ENCODE measurements at regions not wholly inside any gene's neighbourhood (a gene's known extent, or its start where the extent isn't known, plus 50 kb on each side); places are given as distances from the start of the nearest gene placed in this dataset.

DNA sequence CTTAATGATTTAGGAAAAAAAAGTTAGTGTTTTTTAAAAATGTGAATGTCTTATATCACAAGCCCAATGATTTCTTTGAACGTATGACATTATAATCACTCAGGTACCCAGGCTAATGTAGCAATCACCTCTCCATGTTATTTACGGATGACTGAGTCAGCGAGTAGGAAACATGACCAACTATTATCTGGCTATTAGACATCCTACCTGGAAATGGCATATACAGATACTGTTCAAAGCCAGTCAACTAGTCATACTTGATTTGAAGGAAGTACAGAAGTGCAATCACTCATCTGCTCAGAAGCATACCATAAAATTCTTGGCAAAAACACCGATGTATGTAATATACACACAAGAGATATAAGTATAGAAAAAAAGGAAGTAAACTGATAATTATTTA lies 732.5 kb downstream of the ARAP2 start:
- no peak for DNase-seq

DNA sequence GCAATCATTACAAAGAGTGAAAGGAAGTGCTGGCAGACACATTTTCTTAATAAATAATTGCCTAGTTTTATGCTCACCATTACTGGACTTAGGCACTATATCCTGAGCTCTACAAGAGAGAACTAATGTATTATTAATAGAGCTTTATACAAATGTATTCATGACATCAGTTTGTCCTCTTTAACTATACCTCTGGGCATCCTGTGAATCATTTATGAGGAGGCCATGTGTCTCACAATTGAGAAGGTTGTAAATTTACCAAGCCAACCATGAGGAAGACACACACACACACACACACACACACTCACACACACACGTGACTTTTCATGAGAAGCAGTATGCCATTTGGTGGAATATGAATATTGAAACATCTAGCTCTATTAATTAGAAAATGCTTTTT lies 728.2 kb downstream of the ARAP2 start:
- DNase-seq = no peak

DNA sequence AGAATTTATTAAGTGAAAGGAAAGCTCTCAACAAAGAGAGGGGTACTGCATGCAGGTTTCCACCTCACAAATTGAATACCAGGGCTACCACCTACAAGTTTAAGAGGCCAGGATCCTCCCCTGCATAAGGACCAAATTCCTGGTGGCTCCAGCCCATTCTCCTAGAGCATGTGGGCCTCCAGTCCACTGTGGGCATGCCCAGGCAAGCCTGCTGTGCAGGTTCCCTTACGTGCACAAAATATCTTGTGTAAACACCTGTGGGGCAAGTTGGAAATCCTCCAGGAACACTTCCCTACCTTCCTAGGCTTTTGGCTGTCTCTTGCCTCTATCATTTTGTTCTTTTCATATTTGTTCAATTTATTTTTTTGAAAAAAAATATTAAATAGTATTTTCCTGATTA lies 724.3 kb downstream of the ARAP2 start:
- DNase-seq = no peak

DNA sequence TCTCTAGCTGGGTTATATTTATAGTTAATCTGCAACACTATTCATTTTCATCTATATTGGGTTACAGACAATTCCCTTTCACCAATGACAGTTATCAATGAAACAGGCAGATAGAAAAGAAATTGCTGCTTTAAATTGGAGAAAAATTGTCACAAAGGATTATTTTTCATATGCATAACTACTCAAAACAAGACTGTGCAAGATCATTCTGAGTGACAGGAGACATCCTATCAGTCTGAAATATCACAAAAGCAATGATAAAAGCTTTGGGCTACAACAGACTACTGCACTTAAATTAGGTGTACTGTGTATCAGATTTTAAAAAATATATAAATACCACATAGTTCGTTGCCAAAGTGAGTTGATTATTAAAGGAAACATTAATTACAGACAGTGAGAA lies 722.6 kb downstream of the ARAP2 start:
- no peak for DNase-seq

DNA sequence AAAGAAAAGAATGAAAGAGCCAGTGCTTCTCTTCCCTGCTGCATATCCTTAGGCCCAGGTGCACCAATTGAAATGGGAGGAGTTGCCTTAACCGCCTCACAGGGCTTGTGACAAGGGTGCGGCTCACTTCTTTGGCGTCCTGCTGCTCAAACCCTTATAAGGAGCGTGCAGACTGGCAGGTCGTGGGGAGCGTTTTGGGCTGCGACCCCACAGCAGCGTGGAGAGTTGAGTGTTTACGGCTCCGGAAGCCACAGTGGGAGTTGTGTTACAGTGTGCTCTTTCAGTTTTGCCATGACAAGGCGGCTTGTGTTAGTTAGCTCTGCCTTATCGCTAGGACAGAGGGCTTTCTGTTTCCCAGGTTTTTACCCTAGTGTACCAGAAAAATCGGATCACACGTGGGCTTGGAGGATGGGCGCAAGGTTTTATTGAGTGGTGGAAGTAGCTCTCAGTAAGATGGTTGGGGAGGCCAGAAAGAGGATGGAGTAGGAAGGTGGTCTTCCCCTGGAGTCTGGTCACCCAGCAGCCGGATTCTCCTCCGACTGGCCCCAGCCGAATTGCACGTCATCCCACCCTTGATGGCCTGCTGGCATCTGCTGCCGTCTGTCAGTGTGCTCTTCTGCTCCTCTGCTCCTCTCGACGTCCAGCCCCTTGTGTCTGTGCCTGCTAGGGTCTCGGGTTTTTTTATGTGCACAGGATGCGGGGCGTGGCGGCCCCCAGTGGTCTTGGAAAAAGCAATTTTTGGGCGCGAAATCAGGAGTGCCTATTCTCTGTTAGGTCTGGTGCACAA lies 718.9 kb downstream of the ARAP2 start:
- no peak for DNase-seq

DNA sequence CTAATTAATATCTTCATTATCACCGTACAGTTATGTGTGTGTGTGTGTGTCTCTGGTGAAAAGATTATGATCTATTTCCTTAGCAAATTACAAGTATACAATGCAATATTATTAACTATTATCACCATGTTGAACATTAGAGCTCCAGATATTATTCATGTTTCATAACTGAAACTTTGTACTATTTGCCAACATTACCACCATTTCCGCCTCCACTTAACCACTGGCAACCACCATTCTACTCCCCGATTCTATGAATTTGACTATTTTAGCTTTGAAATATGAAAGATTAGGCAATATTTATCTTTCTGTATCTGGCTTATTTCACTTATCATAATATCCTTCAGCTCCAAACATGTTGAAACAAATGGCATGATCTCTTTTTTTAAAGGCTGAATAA lies 717.9 kb downstream of the ARAP2 start:
- no peak for DNase-seq

DNA sequence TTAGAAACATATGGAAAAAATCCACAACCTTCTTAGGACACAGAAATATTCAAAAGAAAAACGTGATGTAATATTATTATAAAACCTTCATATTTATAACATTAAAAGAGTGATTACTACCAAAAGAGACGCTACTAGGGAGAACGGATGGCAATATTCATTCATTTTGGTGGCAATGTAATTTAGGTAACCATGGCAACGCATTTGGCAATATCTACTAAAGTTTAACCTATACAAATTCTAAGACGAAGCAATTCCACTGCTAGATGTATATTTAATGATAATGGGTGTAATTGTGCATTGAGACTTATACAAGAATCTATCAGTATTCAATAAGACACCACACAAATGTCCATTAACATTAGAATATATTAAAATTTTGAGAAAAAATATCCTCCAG lies 709.4 kb downstream of the ARAP2 start:
- DNase-seq = no peak

DNA sequence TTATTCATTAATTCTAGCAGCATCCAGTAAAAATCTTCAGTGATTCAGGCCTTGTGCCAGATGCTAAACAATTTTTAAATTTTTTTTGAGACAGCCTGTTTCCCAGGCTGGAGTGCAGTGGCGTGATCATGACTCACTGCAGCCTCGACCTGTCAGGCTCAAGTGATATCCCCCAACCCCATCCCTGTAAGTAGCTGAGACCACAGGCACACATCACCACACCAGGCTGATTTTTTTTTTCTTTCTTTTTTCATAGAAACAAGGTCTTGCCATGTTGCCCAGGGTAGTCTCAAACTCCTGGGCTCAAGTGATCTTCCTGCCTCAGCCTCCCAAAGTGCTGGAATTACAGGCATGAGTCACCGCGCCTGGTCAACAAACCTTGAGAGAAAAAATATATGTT lies 705.5 kb downstream of the ARAP2 start:
- DNase-seq = no peak

DNA sequence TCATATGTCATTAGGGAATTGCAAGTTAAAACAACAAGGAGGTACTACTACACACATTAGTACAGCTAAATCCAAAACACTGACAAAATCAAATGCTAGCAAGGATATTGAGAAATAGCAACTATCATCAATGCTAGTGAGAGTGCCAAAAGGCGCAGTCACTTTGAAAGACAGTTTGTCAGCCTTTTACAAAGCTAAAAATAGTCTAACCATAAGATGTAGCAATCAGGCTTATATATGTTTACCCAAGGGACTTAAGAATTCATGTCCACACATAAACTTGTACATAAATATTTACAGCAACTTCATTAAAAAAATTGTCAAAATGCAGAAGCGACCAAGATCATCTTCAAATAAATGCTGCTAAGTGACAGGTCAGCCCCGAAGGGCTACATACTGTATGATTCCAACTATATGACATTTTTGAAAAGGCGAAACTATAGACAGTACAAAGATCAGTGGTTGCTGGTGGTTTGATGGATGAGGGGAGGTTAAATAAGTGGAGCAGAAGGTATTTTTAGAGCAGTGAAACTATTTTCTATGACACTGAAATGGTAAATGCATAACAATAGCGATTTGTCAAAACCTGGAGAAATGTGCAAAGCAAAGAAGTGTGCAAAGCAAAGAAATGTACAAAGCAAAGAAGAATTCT lies 704.8 kb downstream of the ARAP2 start:
- DNase-seq = no peak

DNA sequence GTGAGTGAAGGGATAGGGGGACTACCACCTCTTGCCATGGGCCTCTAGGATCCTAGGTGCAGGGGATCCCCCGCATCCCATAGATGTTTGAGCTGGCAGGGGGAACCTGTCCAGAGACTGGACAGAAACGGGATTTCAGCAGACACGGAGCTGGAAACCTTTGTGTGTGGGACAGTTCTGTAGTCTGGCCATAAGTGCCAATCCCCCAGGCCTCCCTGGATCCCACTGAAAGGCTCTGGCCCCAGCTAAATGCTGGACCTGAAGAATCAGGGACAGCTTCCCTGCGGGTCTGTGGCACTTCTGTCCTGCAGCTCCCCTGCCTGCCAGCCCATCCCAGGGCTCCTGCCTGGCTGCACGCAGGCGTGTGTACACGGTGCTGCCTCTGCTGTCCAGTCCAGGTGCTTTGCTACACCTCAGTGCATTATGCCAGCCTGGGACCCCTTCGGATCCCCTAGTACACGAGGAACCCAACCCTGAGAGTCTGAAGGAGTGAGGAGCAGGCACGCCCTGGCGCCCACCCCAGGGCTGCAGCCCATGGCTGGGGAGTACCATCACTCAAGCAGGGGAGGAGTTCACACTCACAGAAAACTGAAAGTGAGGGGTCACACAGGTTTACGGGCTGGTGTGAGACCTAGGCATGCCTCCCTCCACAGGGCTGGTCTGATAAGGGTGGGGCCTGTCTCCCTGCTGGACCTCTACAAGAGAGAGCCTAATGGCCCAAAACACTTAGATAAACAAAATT lies 703.0 kb downstream of the ARAP2 start:
- no peak for DNase-seq

DNA sequence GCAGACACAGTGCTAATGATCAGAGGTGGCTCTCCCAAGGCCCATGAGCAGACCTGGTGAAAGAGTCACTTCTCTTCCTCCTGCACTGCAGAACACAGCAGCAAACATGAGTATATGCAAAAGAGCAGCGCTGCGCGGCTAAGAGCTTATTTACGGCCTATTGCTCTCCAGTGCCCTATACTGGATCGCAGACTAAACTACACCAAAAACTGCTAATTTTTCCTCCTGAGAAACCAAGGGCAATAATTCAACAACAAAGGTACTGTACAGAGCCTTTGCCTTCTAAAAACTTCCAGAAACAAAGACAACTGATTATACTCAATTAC lies 702.5 kb downstream of the ARAP2 start:
- DNase-seq = peak; percentile 6

DNA sequence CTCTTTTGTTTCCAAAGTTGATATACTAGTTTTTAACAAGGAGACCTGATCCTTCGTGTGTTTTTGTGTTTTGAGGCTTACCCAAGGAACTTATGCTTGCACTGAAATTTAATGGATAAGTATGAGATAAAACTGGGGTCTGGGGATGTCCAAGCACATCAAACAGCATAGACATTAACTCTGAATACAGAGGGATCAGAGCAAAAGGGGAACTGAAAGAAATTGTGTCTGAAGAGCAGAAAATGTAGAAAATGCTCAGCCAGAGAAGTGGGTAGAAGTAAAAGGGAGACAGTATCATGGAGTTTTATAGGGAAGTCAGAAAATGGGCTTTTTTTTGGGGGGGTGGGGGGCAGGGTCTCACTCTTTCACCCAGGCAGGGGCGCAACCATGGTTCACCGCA lies 695.4 kb downstream of the ARAP2 start:
- no peak for DNase-seq

DNA sequence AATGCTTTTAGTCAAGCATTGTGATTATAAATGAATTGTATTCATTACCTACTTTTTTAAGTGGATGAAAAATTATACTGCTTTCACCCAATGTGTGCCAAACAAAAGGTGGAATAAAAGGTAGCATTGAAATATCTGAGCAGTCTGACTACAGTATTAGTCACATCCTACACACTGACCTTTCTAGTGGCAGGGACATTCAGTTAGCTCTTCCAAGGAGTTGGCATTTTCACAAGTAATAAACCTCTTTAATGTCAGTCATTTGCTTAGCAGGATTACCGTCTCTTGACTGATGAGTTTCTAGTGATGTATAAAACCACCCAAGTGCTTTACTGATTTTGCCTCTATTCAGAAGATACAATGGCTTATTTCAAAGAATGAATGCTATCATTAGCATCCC lies 687.9 kb downstream of the ARAP2 start:
- DNase-seq = no peak

DNA sequence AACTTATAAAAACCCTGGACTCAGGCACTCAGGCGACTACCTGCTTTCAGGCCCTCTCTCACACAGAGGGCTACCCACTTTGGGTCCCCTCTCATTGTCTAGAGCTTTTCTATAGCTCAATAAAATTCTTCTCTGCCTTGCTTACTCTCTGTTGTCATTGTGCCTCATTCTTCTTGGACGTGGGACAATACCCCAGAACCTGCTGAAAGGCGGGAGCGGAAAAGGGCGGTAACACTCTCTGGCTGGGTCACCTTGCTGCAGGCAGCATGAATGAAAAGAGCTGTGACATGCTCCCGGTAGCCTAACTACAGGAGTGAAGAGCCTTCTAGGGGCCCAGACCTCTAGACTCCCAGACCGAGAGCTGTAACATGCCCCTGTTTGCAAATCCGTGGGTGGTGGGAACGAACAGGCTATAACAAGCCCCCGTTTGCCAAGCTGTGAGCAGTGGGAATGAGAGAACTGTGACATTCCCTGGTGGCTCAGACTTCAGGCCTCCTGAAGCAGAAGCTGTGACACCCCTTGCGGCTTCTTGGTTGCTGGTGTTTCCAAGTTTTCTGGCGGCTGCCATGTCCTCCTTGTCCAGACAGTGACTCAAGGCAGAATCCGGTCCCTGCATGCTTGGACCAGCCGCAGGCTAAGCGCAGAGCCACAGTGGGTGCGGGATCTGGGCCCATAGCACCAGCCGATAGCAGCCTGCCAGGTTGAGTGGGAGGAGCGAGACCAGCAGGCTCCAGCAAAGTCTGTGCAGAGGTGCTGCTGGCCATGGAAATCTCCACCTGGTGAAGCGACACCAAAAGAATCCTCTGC lies 684.6 kb downstream of the ARAP2 start:
- DNase-seq = no peak

DNA sequence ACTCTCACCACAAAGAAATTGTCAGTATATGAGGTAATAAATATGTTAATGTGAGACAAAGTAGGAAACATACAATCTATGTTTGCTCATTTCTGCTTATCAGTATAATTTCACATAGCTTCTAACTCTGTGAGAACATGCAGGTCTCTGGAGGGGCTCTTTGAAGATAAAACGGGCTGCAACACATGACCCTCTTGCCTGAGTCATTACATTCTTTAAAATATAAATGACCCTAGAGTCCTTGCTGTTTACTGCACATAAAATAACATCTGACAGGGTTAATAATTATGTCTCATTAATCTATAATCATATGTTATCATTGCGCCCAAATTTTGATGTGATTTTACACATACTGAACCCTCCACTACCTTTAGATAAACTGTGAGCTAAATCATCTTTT lies 681.5 kb downstream of the ARAP2 start:
- no peak for DNase-seq

DNA sequence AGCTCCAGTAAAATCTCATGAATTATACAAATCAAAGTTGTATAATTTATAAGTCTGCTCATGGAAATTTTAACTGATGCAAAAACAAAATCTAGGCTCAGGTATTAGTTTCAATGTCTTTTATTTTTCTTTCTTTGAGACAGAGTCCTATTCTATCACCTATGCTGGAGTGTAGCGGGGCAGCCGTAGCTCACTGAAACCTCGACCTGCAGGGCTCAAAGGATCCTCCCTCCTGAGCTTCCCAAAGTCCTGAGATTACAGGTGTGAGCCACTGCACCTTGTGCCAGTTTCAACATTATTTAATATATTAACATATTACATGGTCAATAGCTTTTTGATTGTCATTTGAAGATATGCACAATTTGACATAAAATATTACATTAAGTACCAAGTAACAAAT lies 678.7 kb downstream of the ARAP2 start:
- no peak for DNase-seq

DNA sequence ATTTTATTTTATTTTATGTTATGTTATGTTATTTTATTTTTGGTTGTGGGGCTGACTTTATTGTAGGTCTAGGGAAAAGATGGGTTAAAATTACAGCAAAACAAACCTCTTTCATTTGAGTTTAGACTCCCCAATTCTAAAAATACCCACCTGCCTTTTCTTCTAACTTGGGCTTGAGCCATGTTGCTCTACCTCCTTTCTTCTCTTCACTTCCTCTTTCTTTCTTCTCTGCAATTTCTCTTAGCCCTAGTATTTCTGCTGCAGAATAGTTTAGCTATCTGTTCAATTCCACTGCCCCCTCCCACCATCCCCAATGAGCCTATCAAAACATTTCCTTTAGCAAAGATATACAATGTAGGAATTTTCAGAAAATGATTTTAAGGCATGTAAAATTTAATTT lies 653.3 kb downstream of the ARAP2 start:
- DNase-seq = no peak

DNA sequence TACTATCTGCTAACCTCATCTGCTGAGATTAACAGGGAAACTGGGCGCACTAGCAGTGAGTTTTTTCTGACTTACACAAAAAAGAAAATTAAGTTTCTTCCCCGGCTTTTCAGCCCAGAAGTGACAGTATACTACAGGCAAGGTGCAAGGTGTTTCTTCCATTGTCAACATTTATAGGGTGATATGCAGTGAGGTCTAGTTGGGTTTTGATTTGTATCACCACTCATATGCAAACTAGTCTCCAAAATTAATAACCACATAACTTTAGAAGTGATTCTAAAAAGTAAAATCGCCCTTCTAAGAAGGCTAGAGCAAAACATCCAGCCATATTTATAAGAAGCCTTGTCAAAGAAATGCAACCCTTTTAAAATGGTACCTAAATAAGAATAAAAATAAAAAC lies 640.1 kb downstream of the ARAP2 start:
- DNase-seq = no peak

DNA sequence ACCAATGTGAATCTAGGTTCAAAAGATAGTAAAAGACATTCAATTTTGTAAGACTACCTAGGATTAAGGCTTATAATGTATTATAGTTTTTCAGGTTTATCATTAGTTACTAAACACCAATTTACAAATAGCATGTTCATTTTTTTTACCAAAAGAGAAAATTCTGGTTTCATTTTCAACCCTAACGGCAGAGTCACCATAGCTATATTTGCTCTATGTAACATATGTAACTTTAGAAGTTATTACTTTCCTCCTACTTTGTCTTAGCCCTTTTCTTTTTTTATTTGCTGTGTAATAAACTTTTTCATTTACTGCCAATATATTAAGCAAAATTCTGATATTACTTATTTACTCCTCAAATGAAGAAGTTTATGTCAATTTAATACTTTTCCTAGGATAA lies 639.6 kb downstream of the ARAP2 start:
- no peak for DNase-seq

DNA sequence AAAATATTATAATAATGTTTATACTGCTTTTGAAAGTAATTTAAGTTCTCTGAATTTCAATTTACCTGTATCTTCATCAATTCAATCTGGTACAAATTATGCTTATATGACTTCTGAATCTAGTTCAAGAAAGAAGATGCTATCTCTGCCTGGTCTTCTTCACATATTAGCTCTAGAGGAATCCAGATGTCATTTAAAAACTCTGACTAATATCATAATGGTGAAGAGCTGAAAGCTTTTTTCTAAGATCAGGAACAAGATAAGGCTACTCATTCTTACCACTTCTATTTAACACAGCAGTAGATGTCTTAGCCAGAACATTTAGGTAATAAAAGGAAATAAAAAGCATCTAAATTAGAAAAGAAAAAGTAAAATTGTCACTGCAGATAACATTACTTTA lies 636.1 kb downstream of the ARAP2 start:
- no peak for DNase-seq

DNA sequence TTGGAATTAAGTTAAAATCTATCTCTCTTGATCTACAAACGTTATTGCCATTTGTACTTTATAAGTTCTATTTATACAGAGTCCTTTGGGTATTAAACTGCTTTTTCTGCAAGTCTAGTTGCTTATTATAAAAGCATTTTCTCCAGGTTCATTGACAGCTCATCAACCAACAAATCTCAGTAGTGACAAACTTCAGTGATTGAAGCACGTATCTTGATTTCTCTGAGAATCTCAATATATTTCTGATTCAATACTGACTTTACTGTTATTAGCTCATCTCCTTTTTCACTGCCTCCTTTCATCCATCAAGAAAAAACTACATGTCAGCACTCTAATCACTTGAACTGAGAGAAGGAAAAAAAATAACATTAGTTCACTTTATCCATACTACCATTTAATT lies 630.2 kb downstream of the ARAP2 start:
- DNase-seq = no peak

DNA sequence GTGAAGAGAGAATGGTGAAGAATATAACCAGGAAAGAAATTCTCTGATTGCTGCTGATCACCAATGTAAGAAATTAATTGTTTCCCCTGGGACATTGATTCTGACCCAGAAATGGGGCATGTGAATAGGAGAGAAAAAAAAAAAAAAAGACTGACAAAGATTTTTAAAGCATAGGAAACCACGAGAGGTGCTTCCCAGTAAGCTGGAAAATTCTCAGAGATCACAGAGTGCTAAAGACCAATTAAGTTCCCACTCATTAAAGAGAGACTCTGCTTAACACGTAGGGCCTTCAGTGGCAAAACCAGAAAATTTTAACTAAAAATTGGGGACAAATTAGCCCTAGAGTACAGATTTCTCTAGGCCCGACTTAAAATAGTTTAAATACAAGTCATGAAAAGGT lies 604.4 kb downstream of the ARAP2 start:
- DNase-seq = no peak

DNA sequence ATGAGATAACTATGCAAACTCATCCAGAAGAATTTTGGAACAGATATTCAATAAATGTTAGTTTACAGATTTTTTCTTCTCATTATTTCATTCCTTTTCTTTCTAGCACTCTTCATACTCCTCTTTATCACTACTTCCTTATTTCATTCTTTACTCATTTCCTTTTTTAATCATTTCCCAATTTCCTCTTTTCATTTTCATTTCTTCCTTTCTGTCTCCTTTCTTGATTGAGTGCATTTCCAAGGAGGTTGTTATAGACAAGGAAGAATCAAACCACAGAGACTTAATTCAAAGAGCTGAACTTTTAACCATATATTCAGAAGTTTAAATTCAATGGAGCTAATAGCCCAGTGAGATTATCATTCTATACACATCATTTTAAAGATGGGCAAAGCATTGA lies 600.7 kb downstream of the ARAP2 start:
- no peak for DNase-seq

DNA sequence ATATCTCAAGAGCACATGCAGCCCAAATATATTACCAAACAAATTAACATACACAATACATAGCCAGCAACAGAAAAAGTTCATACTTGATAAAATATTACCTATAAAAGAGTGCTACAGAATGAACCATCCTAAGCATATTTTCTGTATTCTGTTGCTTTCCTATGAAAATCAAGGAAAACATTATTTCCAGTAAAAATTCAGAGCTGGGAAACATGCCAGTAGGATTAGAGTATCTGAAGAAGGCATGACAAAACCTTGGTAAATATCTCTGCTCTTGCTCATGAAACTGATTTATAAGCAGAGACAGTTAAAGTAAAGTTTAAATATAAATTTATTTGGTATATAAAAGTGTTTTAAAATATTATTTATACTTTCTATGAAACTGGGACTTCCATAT lies 599.7 kb downstream of the ARAP2 start:
- no peak for DNase-seq
